ENCODE measurements at regions not wholly inside any gene's neighbourhood (a gene's known extent, or its start where the extent isn't known, plus 50 kb on each side); places are given as distances from the start of the nearest gene placed in this dataset.

DNA sequence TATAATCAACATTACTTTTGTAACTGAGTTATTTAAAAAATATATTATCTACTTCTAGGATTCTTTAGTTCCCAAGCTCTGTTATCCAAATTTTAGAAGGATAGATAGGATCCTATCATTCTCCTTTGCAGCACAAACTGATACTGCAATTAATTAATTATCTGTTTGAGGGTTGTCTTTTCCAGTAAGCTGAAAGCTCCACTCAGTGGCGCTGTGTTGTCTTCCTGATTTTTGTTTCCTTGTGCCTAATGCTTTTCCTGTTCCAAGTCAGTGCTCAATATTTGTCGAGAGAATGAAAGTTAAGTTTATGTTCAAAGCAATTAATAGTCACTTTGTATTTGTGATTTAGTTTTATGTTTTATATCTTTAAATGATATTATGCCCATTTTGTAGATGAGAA, 107.4 kb upstream of the ANK2 start:
- Histone ChIP-seq H3K4me1 (no peaks in the 10 kb centered on the region), H3K9me3 (no peaks in the 10 kb centered on the region), H3K27me3 (no peaks in the 10 kb centered on the region), H3K27ac (no peak overlapping the region), H3K36me3 (no peaks in the 10 kb centered on the region), H3K4me3 (no peak overlapping the region)
- 74 to 84% methylated on average over 2 of the region's 2 CpGs for WGBS, 2 donors (ENCODE audit: low coverage in 1 of 2)
- intact Hi-C loops (cut with DNase I; ENCODE audit: low total_unique reads), result loop anchor here (10.0 kb wide), 1 partner anchor 307 kb away; the partner anchor contains the start of genes LARP7 and ZGRF1
- in situ Hi-C loops (cut with MboI; ENCODE audit: low pct_ligation_motif_present in 1 of 4, low pct_unique_long_range_greater_than_20kb in 1 of 4, low sequenced_read_pairs in 3 of 4), result loop anchor here in 3 of 4 donors (25.0 kb wide), 1 partner anchor 305 kb away; the partner anchor contains the start of genes LARP7 (in 3 of the 3) and ZGRF1 (in 3 of the 3)
- no peak for TF ChIP-seq EP300 (IDR thresholded peaks at IDR 0.05; ENCODE audit: low read depth)
- no peak for DNase-seq

DNA sequence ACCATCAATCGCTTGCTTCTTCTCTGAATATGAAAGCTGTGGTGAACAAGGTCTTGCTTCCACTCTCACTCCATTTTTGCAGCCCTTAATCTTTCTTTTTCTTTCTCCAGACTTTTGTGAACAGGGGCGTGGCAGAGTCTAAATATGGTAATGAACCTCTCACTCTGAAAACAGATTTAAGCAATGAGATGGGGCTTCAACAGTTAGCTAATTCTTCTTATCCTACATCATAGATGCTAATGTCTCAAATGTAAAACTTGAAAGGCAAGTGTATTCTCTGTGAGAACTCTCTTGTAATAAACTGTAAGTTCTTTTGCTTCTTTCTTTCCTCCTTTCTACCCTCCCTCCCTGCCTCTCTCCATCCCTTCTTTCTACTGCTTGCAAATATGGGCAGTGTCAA, 106.5 kb upstream of the ANK2 start:
- H3K27me3 ChIP-seq, result no peaks in the 10 kb centered on the region
- DNase-seq, result no peak
- TF ChIP-seq POLR2AphosphoS5 (IDR thresholded peaks at IDR 0.05) (no peak), EP300 (IDR thresholded peaks at IDR 0.05; ENCODE audit: low read depth) (no peak), POLR2A (IDR thresholded peaks at IDR 0.05) (no peak)
- TF ChIP-seq, protein P1, sequence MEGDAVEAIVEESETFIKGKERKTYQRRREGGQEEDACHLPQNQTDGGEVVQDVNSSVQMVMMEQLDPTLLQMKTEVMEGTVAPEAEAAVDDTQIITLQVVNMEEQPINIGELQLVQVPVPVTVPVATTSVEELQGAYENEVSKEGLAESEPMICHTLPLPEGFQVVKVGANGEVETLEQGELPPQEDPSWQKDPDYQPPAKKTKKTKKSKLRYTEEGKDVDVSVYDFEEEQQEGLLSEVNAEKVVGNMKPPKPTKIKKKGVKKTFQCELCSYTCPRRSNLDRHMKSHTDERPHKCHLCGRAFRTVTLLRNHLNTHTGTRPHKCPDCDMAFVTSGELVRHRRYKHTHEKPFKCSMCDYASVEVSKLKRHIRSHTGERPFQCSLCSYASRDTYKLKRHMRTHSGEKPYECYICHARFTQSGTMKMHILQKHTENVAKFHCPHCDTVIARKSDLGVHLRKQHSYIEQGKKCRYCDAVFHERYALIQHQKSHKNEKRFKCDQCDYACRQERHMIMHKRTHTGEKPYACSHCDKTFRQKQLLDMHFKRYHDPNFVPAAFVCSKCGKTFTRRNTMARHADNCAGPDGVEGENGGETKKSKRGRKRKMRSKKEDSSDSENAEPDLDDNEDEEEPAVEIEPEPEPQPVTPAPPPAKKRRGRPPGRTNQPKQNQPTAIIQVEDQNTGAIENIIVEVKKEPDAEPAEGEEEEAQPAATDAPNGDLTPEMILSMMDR (IDR thresholded peaks at IDR 0.05), result no peak
- intact Hi-C loops (cut with DNase I; ENCODE audit: low total_unique reads), result loop anchor here (10.0 kb wide), 1 partner anchor 308 kb away; the partner anchor contains the start of genes LARP7 and ZGRF1
- H3K4me1 ChIP-seq, result no peaks in the 10 kb centered on the region
- H3K4me3 ChIP-seq, result no peak overlapping the region
- in situ Hi-C loops (cut with MboI; ENCODE audit: low pct_ligation_motif_present in 1 of 4, low pct_unique_long_range_greater_than_20kb in 1 of 4, low sequenced_read_pairs in 3 of 4), result loop anchor here in 3 of 4 donors (25.0 kb wide), 1 partner anchor 306 kb away; the partner anchor contains the start of genes LARP7 (in 3 of the 3) and ZGRF1 (in 3 of the 3)
- no peak overlapping the region for H3K27ac ChIP-seq
- H3K9me3 ChIP-seq, result no peaks in the 10 kb centered on the region
- H3K36me3 ChIP-seq, result no peaks in the 10 kb centered on the region
- 73 to 92% methylated on average over 2 of the region's 2 CpGs for WGBS, 2 donors (ENCODE audit: low coverage in 1 of 2)

DNA sequence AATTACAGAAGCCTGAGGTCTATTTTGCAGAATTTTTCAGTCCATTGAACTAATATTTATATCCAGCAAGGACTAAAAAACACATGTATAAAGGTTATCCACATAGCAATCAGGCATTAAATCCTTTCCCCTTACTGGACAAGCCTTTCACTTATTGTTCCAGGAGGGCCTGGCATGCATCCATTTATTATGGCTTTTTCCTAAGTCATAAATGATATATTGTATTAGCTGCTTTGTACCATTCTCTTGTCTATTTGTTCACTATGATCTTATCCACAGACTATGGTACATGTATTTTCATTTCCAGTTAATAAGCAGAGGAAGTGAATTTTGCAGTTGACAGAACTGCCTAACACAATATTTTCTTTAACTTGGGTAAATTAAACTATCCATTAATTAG, 105.4 kb upstream of the ANK2 start:
- intact Hi-C loops (cut with DNase I; ENCODE audit: low total_unique reads) (loop anchor here (10.0 kb wide), 1 partner anchor 309 kb away; the partner anchor contains the start of genes LARP7 and ZGRF1), in situ Hi-C loops (cut with MboI; ENCODE audit: low pct_ligation_motif_present in 1 of 4, low pct_unique_long_range_greater_than_20kb in 1 of 4, low sequenced_read_pairs in 3 of 4) (loop anchor here in 3 of 4 donors (25.0 kb wide), 1 partner anchor 307 kb away; the partner anchor contains the start of genes LARP7 (in 3 of the 3) and ZGRF1 (in 3 of the 3))
- no peaks in the 10 kb centered on the region for H3K4me1 ChIP-seq

DNA sequence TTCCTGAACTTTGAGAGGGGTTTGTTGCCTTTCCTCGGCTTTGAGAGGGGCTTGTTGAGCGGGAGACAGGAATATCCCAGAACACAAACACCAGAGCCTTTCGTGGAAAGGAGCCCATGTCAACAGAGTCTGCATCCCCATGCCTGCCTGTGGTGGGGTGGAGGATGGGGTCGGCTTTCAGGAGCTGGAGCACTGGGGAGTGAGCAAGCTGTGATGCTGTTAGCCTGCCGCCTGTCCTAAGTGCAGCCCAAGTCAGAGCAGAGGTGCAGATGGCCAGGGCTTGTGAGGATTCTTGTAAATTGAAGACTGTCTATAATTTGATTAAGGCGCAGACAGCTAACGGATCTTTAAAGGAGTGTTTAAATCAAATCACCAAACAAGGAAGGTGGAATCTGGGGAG, 103.3 kb upstream of the ANK2 start:
- H3K36me3 ChIP-seq, result no peaks in the 10 kb centered on the region
- intact Hi-C loops (cut with DNase I; ENCODE audit: low total_unique reads), result loop anchor here (10.0 kb wide), 1 partner anchor 311 kb away; the partner anchor contains the start of genes LARP7 and ZGRF1
- no peaks in the 10 kb centered on the region for H3K4me1 ChIP-seq
- no peak for DNase-seq
- TF ChIP-seq POLR2AphosphoS5 (IDR thresholded peaks at IDR 0.05) (no peak), POLR2A (IDR thresholded peaks at IDR 0.05) (no peak), EP300 (IDR thresholded peaks at IDR 0.05; ENCODE audit: low read depth) (no peak)
- TF ChIP-seq, protein P1 (IDR thresholded peaks at IDR 0.05), result no peak
- no peak overlapping the region for H3K27ac ChIP-seq
- WGBS, 2 donors (ENCODE audit: low coverage in 1 of 2), result 72 to 95% methylated on average over 2 to 7 of the region's 7 CpGs
- in situ Hi-C loops (cut with MboI; ENCODE audit: low pct_ligation_motif_present in 1 of 4, low pct_unique_long_range_greater_than_20kb in 1 of 4, low sequenced_read_pairs in 3 of 4), result loop anchor here in 3 of 4 donors (25.0 kb wide), 1 partner anchor 309 kb away; the partner anchor contains the start of genes LARP7 (in 3 of the 3) and ZGRF1 (in 3 of the 3)
- H3K4me3 ChIP-seq, result no peak overlapping the region
- H3K27me3 ChIP-seq, result no peaks in the 10 kb centered on the region
- no peaks in the 10 kb centered on the region for H3K9me3 ChIP-seq

More for the DNA sequence above, 105.4 kb upstream of the ANK2 start:
- H3K9me3 ChIP-seq, result no peaks in the 10 kb centered on the region
- no peak overlapping the region for H3K27ac ChIP-seq
- TF ChIP-seq, protein P1 (IDR thresholded peaks at IDR 0.05), result no peak
- no peak for TF ChIP-seq POLR2A (IDR thresholded peaks at IDR 0.05)
- no peak for TF ChIP-seq EP300 (IDR thresholded peaks at IDR 0.05; ENCODE audit: low read depth)
- TF ChIP-seq POLR2AphosphoS5 (IDR thresholded peaks at IDR 0.05), result no peak
- no peak for DNase-seq
- no peaks in the 10 kb centered on the region for H3K27me3 ChIP-seq
- no peak overlapping the region for H3K4me3 ChIP-seq
- no peaks in the 10 kb centered on the region for H3K36me3 ChIP-seq

Data from transverse colon (tissue), 4 donors.